Upper lobe of left lung (tissue), 4 donors: ENCODE measurements at regions not wholly inside any gene's neighbourhood (a gene's known extent, or its start where the extent isn't known, plus 50 kb on each side); places are given as distances from the start of the nearest gene placed in this dataset.

Source experiments
- POLR2A ChIP-seq, 4 donors: fragments of 450-650 bp; IDR thresholded peaks; one replicate each; pipeline ENCODE4 v1.5.1; 2016 to 2017; ENCODE audit warnings: antibody characterized with exemption in 4 of 4, mild to moderate bottlenecking in 2 of 4
- TF ChIP-seq, protein P1 (sequence below), 6 experiments: fragments of 450-650 bp in 4 of 6; fragments of 200-600 bp in 2 of 6; sonication (generic) in 2 of 6; IDR thresholded peaks; one replicate each; pipeline ENCODE4 v1.5.1; 2016 to 2019; ENCODE audit warnings: antibody characterized with exemption in 6 of 6

- TF ChIP-seq, protein P1, sequence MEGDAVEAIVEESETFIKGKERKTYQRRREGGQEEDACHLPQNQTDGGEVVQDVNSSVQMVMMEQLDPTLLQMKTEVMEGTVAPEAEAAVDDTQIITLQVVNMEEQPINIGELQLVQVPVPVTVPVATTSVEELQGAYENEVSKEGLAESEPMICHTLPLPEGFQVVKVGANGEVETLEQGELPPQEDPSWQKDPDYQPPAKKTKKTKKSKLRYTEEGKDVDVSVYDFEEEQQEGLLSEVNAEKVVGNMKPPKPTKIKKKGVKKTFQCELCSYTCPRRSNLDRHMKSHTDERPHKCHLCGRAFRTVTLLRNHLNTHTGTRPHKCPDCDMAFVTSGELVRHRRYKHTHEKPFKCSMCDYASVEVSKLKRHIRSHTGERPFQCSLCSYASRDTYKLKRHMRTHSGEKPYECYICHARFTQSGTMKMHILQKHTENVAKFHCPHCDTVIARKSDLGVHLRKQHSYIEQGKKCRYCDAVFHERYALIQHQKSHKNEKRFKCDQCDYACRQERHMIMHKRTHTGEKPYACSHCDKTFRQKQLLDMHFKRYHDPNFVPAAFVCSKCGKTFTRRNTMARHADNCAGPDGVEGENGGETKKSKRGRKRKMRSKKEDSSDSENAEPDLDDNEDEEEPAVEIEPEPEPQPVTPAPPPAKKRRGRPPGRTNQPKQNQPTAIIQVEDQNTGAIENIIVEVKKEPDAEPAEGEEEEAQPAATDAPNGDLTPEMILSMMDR (IDR thresholded peaks at IDR 0.05) = no peak
- no peak for TF ChIP-seq POLR2A (IDR thresholded peaks at IDR 0.05)
These were observed 137.2 kb downstream of the CDH26 start for GRCh38 chr20:60095456-60095855.
